ENCODE measurements at regions not wholly inside any gene's neighbourhood (a gene's known extent, or its start where the extent isn't known, plus 50 kb on each side); places are given as distances from the start of the nearest gene placed in this dataset.

DNA sequence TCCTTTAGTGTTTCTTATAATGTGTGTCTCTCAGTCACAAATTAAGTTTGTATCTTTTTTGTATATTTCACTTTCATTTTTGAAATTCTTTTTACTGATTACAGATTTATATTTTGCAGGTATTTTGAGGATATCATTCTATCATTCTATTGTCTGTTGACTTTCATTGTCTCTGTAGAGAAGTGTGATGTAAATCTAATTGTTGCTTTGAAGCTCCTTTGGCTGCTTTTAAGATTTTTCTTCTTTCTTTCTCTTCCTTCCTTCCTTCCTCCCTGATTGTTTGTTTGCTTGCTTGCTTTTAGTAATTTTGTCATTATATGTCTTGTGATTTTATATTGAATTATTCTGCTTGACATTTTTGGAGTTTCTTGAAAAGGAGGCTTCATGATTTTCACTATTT, 75.3 kb upstream of the MAST4 start:
- H3K4me3 ChIP-seq, result no peak overlapping the region
- peaks cover 0 to 16% (median 8%) of the 10 kb centered on the region in 3 donors for H3K9me3 ChIP-seq
- no peak for TF ChIP-seq POLR2A (IDR thresholded peaks at IDR 0.05)
- TF ChIP-seq, protein P1, sequence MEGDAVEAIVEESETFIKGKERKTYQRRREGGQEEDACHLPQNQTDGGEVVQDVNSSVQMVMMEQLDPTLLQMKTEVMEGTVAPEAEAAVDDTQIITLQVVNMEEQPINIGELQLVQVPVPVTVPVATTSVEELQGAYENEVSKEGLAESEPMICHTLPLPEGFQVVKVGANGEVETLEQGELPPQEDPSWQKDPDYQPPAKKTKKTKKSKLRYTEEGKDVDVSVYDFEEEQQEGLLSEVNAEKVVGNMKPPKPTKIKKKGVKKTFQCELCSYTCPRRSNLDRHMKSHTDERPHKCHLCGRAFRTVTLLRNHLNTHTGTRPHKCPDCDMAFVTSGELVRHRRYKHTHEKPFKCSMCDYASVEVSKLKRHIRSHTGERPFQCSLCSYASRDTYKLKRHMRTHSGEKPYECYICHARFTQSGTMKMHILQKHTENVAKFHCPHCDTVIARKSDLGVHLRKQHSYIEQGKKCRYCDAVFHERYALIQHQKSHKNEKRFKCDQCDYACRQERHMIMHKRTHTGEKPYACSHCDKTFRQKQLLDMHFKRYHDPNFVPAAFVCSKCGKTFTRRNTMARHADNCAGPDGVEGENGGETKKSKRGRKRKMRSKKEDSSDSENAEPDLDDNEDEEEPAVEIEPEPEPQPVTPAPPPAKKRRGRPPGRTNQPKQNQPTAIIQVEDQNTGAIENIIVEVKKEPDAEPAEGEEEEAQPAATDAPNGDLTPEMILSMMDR (IDR thresholded peaks at IDR 0.05), result no peak
- no peaks in the 10 kb centered on the region for H3K27me3 ChIP-seq
- no peaks in the 10 kb centered on the region for H3K36me3 ChIP-seq
- intact Hi-C loops (cut with DNase I), result no loop called here
- H3K4me1 ChIP-seq, result no peaks in the 10 kb centered on the region
- DNase-seq, result no peak
- H3K27ac ChIP-seq, result no peak overlapping the region

DNA sequence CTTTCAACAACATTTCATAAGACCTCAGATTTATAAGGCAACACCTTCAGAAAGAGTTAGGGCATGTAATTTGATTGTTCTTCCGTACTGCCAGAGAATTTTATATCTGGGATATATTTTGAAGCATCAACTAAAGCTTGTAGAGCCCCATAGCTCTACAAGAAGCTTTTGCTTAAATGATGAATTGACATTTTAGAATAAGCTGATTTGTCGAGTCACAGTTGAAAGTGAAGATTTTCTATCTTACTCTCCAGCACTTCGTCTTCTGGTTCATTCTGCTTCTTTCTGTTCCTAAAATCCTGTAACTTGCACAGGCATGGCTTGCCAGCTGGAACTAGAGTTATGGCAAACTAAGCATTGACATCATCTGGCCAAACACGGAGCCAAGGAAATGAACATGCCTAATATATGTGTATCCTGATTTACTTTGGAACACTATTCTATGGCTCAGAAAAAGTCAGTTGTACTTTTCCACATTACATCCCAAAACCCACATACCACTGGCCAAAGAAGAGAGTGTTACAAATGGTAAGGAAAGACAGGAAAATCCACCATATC, 68.6 kb upstream of the MAST4 start:
- Histone ChIP-seq H3K27ac (no peak overlapping the region), H3K27me3 (no peaks in the 10 kb centered on the region), H3K4me3 (no peak overlapping the region), H3K4me1 (no peaks in the 10 kb centered on the region), H3K9me3 (no peaks in the 10 kb centered on the region), H3K36me3 (no peaks in the 10 kb centered on the region)
- intact Hi-C loops (cut with DNase I), result no loop called here
- TF ChIP-seq, protein P1 (IDR thresholded peaks at IDR 0.05), result no peak
- no peak for TF ChIP-seq POLR2A (IDR thresholded peaks at IDR 0.05)
- WGBS, 2 donors, result 31 to 45% methylated on average over 4 of the region's 4 CpGs
- no peak for DNase-seq

DNA sequence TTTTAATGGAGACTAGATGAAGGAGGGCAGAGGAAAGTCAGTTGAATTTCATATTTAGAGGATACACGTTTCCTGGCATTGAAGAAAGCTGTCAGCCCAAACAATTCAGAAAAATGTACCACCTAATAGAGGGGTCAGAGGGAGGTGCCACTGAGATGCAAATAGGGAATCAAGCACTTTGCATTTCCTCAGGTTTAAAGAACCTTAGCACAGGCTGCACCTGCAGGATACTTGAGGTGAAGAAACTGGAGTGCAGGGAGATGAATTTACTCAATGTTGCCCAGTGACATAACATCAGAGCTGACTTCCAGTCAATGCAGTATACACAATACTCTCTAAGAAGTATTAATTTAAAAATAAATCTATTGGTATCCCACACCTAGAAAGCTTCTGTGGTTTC, 67.0 kb upstream of the MAST4 start:
- no peak overlapping the region for H3K4me3 ChIP-seq
- H3K36me3 ChIP-seq, result no peaks in the 10 kb centered on the region
- intact Hi-C loops (cut with DNase I), result no loop called here
- TF ChIP-seq POLR2A (IDR thresholded peaks at IDR 0.05), result no peak
- TF ChIP-seq, protein P1 (IDR thresholded peaks at IDR 0.05), result no peak
- H3K4me1 ChIP-seq, result no peaks in the 10 kb centered on the region
- DNase-seq, result no peak
- H3K9me3 ChIP-seq, result no peaks in the 10 kb centered on the region
- no peaks in the 10 kb centered on the region for H3K27me3 ChIP-seq
- 57 to 60% methylated on average over 1 of the region's 1 CpG for WGBS, 2 donors
- no peak overlapping the region for H3K27ac ChIP-seq

DNA sequence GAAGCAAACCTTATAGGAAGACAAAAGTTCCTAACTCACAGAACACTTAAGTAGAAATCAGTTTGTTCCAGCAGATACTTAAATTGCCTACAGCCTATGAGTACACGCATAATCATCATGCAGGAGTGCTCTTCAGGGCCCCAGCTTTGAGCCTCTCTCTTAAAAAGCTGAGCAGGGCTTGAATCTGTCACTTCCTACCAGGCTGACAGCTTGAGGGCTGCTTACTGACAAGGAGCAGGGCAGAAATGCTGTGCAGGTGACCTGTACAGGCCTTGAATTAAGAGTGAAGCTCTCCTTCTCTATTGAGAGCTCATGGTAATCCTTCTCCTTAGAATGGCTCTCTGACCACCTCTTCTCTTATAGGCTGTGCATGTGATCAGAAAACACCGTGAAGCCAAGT, 66.5 kb upstream of the MAST4 start:
- no peak for DNase-seq
- Histone ChIP-seq H3K4me3 (no peak overlapping the region), H3K4me1 (no peaks in the 10 kb centered on the region), H3K36me3 (no peaks in the 10 kb centered on the region), H3K9me3 (no peaks in the 10 kb centered on the region), H3K27me3 (no peaks in the 10 kb centered on the region), H3K27ac (no peak overlapping the region)
- intact Hi-C loops (cut with DNase I), result no loop called here
- WGBS, 2 donors, result 89 to 100% methylated on average over 1 to 2 of the region's 2 CpGs
- TF ChIP-seq POLR2A (IDR thresholded peaks at IDR 0.05), result no peak

DNA sequence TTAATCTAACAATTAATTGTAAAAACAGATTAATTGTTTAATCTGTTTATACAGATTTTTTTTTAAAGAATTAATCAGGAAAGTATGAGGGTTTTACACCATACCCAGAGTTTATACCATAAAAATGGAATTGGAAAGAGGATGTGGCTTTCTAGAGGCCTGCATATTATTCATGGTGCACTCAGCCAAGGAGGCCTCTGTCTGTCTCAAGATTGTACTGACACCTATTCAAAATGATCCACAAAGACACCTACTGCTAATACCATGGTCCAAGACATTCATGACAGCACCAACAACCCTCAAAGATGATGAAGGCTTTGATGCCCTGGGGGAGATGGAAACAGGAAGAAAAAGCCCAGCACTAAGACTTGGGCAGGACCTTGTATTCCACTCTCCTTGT, 58.1 kb upstream of the MAST4 start:
- Histone ChIP-seq H3K27me3 (no peaks in the 10 kb centered on the region), H3K4me3 (no peak overlapping the region), H3K27ac (no peak overlapping the region), H3K9me3 (no peaks in the 10 kb centered on the region), H3K4me1 (no peaks in the 10 kb centered on the region), H3K36me3 (no peaks in the 10 kb centered on the region)
- DNase-seq, result no peak
- intact Hi-C loops (cut with DNase I), result no loop called here
- TF ChIP-seq, protein P1 (IDR thresholded peaks at IDR 0.05), result no peak
- no peak for TF ChIP-seq POLR2A (IDR thresholded peaks at IDR 0.05)

DNA sequence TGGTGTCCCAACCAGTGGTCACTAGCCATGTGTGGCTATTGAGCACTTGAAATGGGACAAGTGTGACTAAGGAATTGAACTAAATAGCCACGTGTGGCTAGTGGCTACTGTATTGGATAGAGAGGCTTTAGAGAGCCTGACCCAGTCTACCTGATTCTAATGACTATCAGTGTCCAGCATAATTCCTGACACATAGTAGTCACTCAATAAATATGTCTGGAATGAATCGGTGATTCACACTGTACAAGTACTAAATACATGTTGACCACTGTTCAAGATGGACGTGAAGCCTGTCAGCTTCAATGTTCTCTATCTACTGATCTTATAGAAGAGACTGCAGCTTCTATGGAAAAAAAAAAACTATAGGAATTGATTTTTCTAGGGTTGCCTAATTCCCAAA, 57.7 kb upstream of the MAST4 start:
- Histone ChIP-seq H3K36me3 (no peaks in the 10 kb centered on the region), H3K27ac (no peak overlapping the region), H3K4me1 (no peaks in the 10 kb centered on the region), H3K27me3 (no peaks in the 10 kb centered on the region), H3K9me3 (no peaks in the 10 kb centered on the region), H3K4me3 (no peak overlapping the region)
- 80 to 84% methylated on average over 3 of the region's 3 CpGs for WGBS, 2 donors
- DNase-seq, result no peak
- TF ChIP-seq, protein P1 (IDR thresholded peaks at IDR 0.05), result no peak
- no peak for TF ChIP-seq POLR2A (IDR thresholded peaks at IDR 0.05)
- intact Hi-C loops (cut with DNase I), result no loop called here
